Endothelial cell of umbilical vein (primary cell): ENCODE measurements at regions not wholly inside any gene's neighbourhood (a gene's known extent, or its start where the extent isn't known, plus 50 kb on each side); places are given as distances from the start of the nearest gene placed in this dataset.

Experiments used
- BruUV-seq: library from RNA; stranded (reverse); fragments of 400-500 nt; replicated peaks from 2 replicates; lab custom pipeline; 2021; lab: Mats Ljungman, UMichigan
- CTCF ChIA-PET: fragments of 300-600, 350-600 bp; sonication (Branson Sonifier 250); formaldehyde crosslinking; loops from one replicate; lab custom pipeline; 2021; ENCODE audit warnings: antibody characterized with exemption, inconsistent platforms; lab: Charles Lee
- POLR2A ChIA-PET: fragments of 300-600, 350-600 bp; sonication (Branson Sonifier 250); formaldehyde crosslinking; loops from one replicate; lab custom pipeline; 2021; ENCODE audit warnings: antibody characterized with exemption, inconsistent platforms; lab: Charles Lee
- DNase-seq: peaks from one replicate; pipeline ENCODE4 v3.0.0-alpha.2; 2011; ENCODE audit warnings: low read depth, low spot score
- FAIRE-seq: peaks from 2 replicates; lab custom pipeline; 2011; peaks lifted over from hg19 to GRCh38; lab: Jason Lieb, UNC
- H2AFZ ChIP-seq: 2 replicates; pipeline ENCODE4 v1.6.0; 2012; ENCODE audit warnings: low read depth, low read length, control low read depth, inconsistent platforms
- H3K27ac ChIP-seq: 2 replicates; pipeline ENCODE4 v1.5.1; 2011; ENCODE audit warnings: low read depth, mild to moderate bottlenecking, control low read depth, low read length, moderate library complexity; ENCODE audit not compliant: insufficient read depth
- H3K27me3 ChIP-seq, 2 experiments: 2 replicates each; pipeline versions ENCODE4 v1.6.0 to v1.6.1; 2011; ENCODE audit warnings: low read length in 2 of 2, mixed read lengths in 1 of 2; ENCODE audit not compliant: control insufficient read depth in 2 of 2, insufficient read depth in 2 of 2
- H3K36me3 ChIP-seq, 2 experiments: 2 replicates in 1 of 2; 3 replicates in 1 of 2; pipeline ENCODE4 v1.5.1; 2011; ENCODE audit warnings: low read length in 2 of 2, mild to moderate bottlenecking in 1 of 2, moderate library complexity in 1 of 2; ENCODE audit not compliant: control insufficient read depth in 2 of 2, insufficient read depth in 2 of 2; ENCODE audit errors: extremely low read depth in 1 of 2
- H3K4me1 ChIP-seq: 3 replicates; pipeline ENCODE4 v1.5.1; 2011; ENCODE audit warnings: mild to moderate bottlenecking, low read length; ENCODE audit not compliant: control insufficient read depth, insufficient read depth; ENCODE audit errors: extremely low read depth
- H3K4me2 ChIP-seq: 2 replicates; pipeline ENCODE4 v1.6.1; 2011; ENCODE audit warnings: low read length, control low read depth, mixed read lengths; ENCODE audit not compliant: insufficient read depth
- H3K4me3 ChIP-seq, 3 experiments: fragments of 200-600 bp in 1 of 3; sonication (generic), shearing (Covaris generic) in 1 of 3; replicated peaks in 1 of 3; 2 replicates each; pipeline ENCODE4 v1.5.1; 2011 to 2016; ENCODE audit warnings: control low read depth in 3 of 3, low read length in 3 of 3, mild to moderate bottlenecking in 2 of 3, inconsistent platforms in 1 of 3, low read depth in 1 of 3, moderate library complexity in 1 of 3; ENCODE audit not compliant: insufficient read depth in 1 of 3
- H3K79me2 ChIP-seq: 2 replicates; pipeline ENCODE4 v1.6.0; 2012; ENCODE audit warnings: low read length, inconsistent platforms; ENCODE audit not compliant: control insufficient read depth, insufficient read depth
- H3K9ac ChIP-seq: replicated peaks from 2 replicates; pipeline ENCODE3; 2011; ENCODE audit warnings: low read length, control low read depth; ENCODE audit not compliant: insufficient read depth; ENCODE audit errors: extremely low read depth
- H3K9me1 ChIP-seq: replicated peaks from 3 replicates; pipeline ENCODE4 v1.6.0; 2011; ENCODE audit warnings: mild to moderate bottlenecking, low read length; ENCODE audit not compliant: control insufficient read depth, insufficient read depth; ENCODE audit errors: extremely low read depth
- H3K9me3 ChIP-seq: replicated peaks from 2 replicates; pipeline ENCODE4 v1.5.1; 2012; ENCODE audit warnings: low read length, inconsistent platforms; ENCODE audit not compliant: control insufficient read depth, insufficient read depth
- H4K20me1 ChIP-seq: replicated peaks from 2 replicates; pipeline ENCODE3; 2011; ENCODE audit warnings: mild to moderate bottlenecking, low read length; ENCODE audit not compliant: control insufficient read depth, insufficient read depth; ENCODE audit errors: extremely low read depth
- EZH2 ChIP-seq: IDR thresholded peaks from 2 replicates; pipeline ENCODE4 v1.6.1; 2012; ENCODE audit warnings: borderline replicate concordance, low read depth, mild to moderate bottlenecking, moderate library complexity, low read length, inconsistent platforms; ENCODE audit not compliant: severe bottlenecking
- FOS ChIP-seq: IDR thresholded peaks from 2 replicates; pipeline ENCODE4 v1.6.1; 2011; ENCODE audit warnings: mild to moderate bottlenecking, low read length, moderate library complexity, borderline replicate concordance; ENCODE audit not compliant: insufficient read depth
- GATA2 ChIP-seq: IDR thresholded peaks from 2 replicates; pipeline ENCODE4 v1.7.0; 2011; ENCODE audit warnings: low read depth, mild to moderate bottlenecking, moderate library complexity, mixed read lengths, low read length; ENCODE audit not compliant: insufficient read length, insufficient read depth
- JUN ChIP-seq: IDR thresholded peaks from 2 replicates; pipeline ENCODE4 v1.6.1; 2011; ENCODE audit warnings: borderline replicate concordance, low read depth; ENCODE audit not compliant: insufficient read length, insufficient read depth
- MAX ChIP-seq: IDR thresholded peaks from 2 replicates; pipeline ENCODE4 v1.6.1; 2011; ENCODE audit not compliant: insufficient read depth, insufficient read length
- MYC ChIP-seq: IDR thresholded peaks from one replicate; pipeline ENCODE4 v1.6.1; 2011; ENCODE audit warnings: mild to moderate bottlenecking, low read depth, low read length
- POLR2A ChIP-seq: IDR thresholded peaks from 2 replicates; pipeline ENCODE4 v1.6.1; 2012; ENCODE audit warnings: low read depth, mild to moderate bottlenecking, control low read depth, low read length
- POLR2AphosphoS5 ChIP-seq: IDR thresholded peaks from 2 replicates; pipeline ENCODE4 v1.6.1; 2012; ENCODE audit warnings: low read depth, mild to moderate bottlenecking, control low read depth, low read length, moderate library complexity; ENCODE audit not compliant: insufficient read depth
- dilution Hi-C: fragments of 300-500 bp; cut with MboI; formaldehyde crosslinking; loops from one replicate; pipeline ENCODE4 v1.15.0; 2019; ENCODE audit warnings: low sequenced_read_pairs; ENCODE audit not compliant: extremely low pct_ligation_motif_present
- intact Hi-C: fragments of 100-400 bp; cut with micrococcal nuclease; formaldehyde crosslinking; loops from one replicate; pipeline ENCODE4 v1.10.0; 2022
- TF ChIP-seq, protein P1 (sequence below), 2 donors: IDR thresholded peaks; 1 replicate in 1 of 2; 2 replicates in 1 of 2; pipeline ENCODE4 v1.5.1; 2011; ENCODE audit warnings: low read length in 2 of 2, mild to moderate bottlenecking in 2 of 2, moderate library complexity in 2 of 2, control low read depth in 1 of 2, inconsistent platforms in 1 of 2, low read depth in 1 of 2; ENCODE audit not compliant: insufficient read depth in 1 of 2; ENCODE audit errors: extremely low read depth in 1 of 2

DNA sequence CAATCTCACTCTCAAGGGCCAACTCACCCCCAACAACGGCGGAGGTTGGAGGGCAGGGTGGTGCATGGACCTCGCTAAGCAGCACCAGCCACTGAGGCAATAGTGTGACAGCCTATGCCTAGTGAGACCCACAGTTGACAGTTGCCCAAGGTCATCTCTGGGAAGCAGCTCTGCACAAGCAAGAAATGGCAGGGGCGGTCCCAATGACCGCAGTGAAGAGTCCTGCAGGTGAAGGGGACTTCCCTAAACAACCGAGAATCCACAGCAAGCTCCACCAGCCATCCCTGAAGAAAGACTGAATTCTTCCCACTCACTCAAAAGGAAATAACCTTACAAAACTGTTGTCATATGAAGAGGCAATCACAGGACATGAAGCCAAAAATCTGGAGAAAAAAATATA, 313.4 kb upstream of the ID2 start:
- Histone ChIP-seq H3K4me2 (no peak overlapping the region), H3K4me3 (no peak overlapping the region), H4K20me1 (no peaks in the 10 kb centered on the region), H3K79me2 (no peaks in the 10 kb centered on the region), H3K4me1 (no peaks in the 10 kb centered on the region), H3K9me3 (peaks cover 3% of the 10 kb centered on the region), H3K36me3 (no peaks in the 10 kb centered on the region), H3K27me3 (no peaks in the 10 kb centered on the region), H3K27ac (no peak overlapping the region), H3K9me1 (no peaks in the 10 kb centered on the region), H2AFZ (no peak overlapping the region), H3K9ac (no peak overlapping the region)
- DNase-seq (no peak), FAIRE-seq (no peak)
- intact Hi-C loops (no loop called here), dilution Hi-C loops (no loop called here)
- POLR2A ChIA-PET: no interaction called here
- TF ChIP-seq GATA2: no peak
- no peak for TF ChIP-seq FOS
- TF ChIP-seq JUN: no peak
- TF ChIP-seq, protein P1, sequence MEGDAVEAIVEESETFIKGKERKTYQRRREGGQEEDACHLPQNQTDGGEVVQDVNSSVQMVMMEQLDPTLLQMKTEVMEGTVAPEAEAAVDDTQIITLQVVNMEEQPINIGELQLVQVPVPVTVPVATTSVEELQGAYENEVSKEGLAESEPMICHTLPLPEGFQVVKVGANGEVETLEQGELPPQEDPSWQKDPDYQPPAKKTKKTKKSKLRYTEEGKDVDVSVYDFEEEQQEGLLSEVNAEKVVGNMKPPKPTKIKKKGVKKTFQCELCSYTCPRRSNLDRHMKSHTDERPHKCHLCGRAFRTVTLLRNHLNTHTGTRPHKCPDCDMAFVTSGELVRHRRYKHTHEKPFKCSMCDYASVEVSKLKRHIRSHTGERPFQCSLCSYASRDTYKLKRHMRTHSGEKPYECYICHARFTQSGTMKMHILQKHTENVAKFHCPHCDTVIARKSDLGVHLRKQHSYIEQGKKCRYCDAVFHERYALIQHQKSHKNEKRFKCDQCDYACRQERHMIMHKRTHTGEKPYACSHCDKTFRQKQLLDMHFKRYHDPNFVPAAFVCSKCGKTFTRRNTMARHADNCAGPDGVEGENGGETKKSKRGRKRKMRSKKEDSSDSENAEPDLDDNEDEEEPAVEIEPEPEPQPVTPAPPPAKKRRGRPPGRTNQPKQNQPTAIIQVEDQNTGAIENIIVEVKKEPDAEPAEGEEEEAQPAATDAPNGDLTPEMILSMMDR (IDR thresholded peaks at IDR 0.05; ENCODE audit: extremely low read depth in 1 of 2, insufficient read depth in 1 of 2, low read depth in 1 of 2, low read length in 2 of 2): no peak
- TF ChIP-seq POLR2A: no peak
- TF ChIP-seq MAX: no peak
- TF ChIP-seq MYC: no peak
- TF ChIP-seq EZH2: no peak
- no peak for TF ChIP-seq POLR2AphosphoS5
- BruUV-seq: no TSS peak
- CTCF ChIA-PET: no interaction called here
